ENCODE measurements at regions not wholly inside any gene's neighbourhood (a gene's known extent, or its start where the extent isn't known, plus 50 kb on each side); places are given as distances from the start of the nearest gene placed in this dataset.

DNA sequence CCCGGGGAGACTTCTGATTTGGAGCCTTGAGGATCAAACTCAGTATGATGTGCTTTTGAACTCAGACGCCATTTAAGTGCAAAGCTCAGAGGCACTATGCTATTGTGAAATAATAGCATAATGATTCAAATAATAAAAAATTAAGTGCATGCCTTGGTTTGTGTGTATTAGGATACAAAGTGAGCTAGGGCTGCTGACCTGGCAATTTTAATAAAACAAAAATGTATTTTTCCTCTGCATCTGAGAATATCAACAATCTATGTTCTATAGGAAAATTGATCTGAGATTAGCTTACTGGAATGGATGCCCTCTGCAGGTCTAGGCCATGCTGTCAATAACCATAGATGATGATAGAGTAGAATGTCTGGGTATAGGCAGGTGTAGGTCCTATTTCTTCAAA is 278.8 kb downstream of the DCDC2C start:
- Histone ChIP-seq H3K27me3 (ENCODE audit: control insufficient read depth, insufficient read depth, low read length) (no peaks in the 10 kb centered on the region), H3K36me3 (ENCODE audit: control insufficient read depth, insufficient read depth, low read length) (no peaks in the 10 kb centered on the region), H3K4me3 (ENCODE audit: low read depth, low read length) (no peak overlapping the region)
- DNase-seq (ENCODE audit: low read depth): no peak
- no peak for TF ChIP-seq CTCF (IDR thresholded peaks at IDR 0.05; ENCODE audit: insufficient read depth, low read length, poor library complexity, severe bottlenecking)

- no peaks in the 10 kb centered on the region for H3K36me3 ChIP-seq (ENCODE audit: control insufficient read depth, insufficient read depth, low read length)
- H3K27me3 ChIP-seq (ENCODE audit: control insufficient read depth, insufficient read depth, low read length): no peaks in the 10 kb centered on the region
- no peak for TF ChIP-seq CTCF (IDR thresholded peaks at IDR 0.05; ENCODE audit: insufficient read depth, low read length, poor library complexity, severe bottlenecking)
- DNase-seq (ENCODE audit: low read depth): no peak
- H3K4me3 ChIP-seq (ENCODE audit: low read depth, low read length): no peak overlapping the region
Measured at GRCh38 chr2:3986063-3986462, 282.7 kb downstream of the DCDC2C start.

DNA sequence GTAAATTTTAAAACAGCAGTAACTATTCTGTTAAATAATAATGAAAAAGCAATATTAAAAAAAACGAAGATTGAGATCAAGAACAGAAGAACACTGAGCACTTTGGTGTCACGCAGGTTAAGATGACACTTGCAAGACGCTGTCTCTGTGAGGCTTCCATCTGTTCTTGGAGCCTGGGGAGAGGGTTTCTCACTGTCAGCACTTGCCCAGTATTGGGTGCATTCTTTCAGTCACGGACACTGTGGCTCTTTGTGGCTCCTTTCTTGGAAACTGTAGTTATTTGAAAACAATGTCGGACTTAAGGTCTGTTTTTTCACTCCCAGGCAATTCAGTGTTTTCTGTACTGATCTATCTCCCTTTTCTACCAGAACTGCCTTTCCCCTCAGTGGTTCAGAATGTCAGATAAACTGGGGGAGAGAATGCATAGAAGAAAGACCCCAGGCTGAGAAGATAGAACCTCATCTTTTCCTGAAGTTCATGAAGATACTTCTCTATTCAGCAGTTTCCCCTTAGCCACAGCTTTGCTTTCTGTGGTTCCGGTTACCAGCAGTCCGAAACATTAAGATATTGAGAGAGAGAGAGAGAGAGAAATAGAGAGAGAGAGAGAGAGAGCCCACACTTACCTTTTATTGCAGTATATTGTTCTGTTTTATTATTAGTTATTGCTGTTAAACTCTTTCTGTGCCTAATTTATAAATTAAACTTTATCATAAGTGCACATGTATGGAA is 283.3 kb downstream of the DCDC2C start:
- no peak for TF ChIP-seq CTCF (IDR thresholded peaks at IDR 0.05; ENCODE audit: insufficient read depth, low read length, poor library complexity, severe bottlenecking)
- H3K36me3 ChIP-seq (ENCODE audit: control insufficient read depth, insufficient read depth, low read length): no peaks in the 10 kb centered on the region
- no peak for DNase-seq (ENCODE audit: low read depth)

DNA sequence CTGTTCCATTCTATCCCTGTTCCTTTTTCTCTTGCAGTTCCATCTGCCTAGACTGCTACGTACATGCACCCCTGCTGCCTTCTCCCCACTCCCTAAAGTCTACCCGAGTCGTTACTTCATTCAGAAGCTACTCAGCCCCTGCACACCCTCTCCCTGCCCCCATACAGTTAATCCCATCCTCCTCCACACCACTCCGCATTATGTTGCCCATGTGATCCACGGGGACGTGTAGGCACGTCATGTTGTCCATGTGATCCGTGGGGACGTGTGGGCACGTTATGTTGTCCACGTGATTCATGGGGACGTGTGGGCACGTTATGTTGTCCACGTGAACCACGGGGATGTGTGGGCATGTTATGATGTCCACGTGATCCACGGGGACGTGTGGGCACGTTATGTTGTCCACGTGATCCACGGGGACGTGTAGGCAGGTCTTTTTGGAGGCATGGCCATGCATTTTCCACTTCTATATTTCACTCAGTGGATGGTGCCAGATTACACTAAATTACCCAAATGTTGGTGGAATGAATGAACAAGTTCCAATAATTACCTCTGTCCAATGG is 299.5 kb downstream of the DCDC2C start:
- Histone ChIP-seq H3K27me3 (ENCODE audit: control insufficient read depth, insufficient read depth, low read length) (no peaks in the 10 kb centered on the region), H3K36me3 (ENCODE audit: control insufficient read depth, insufficient read depth, low read length) (no peaks in the 10 kb centered on the region), H3K4me3 (ENCODE audit: low read depth, low read length) (no peak overlapping the region)
- no peak for TF ChIP-seq CTCF (IDR thresholded peaks at IDR 0.05; ENCODE audit: insufficient read depth, low read length, poor library complexity, severe bottlenecking)
- DNase-seq (ENCODE audit: low read depth): no peak

More for the DNA sequence above, 283.3 kb downstream of the DCDC2C start:
- no peak overlapping the region for H3K4me3 ChIP-seq (ENCODE audit: low read depth, low read length)
- H3K27me3 ChIP-seq (ENCODE audit: control insufficient read depth, insufficient read depth, low read length): no peaks in the 10 kb centered on the region

GRCh38 chr2:4012197-4012596 is 308.8 kb downstream of the DCDC2C start:
- Histone ChIP-seq H3K27me3 (ENCODE audit: control insufficient read depth, insufficient read depth, low read length) (no peaks in the 10 kb centered on the region), H3K4me3 (ENCODE audit: low read depth, low read length) (no peak overlapping the region), H3K36me3 (ENCODE audit: control insufficient read depth, insufficient read depth, low read length) (no peaks in the 10 kb centered on the region)
- no peak for DNase-seq (ENCODE audit: low read depth)
- TF ChIP-seq CTCF (IDR thresholded peaks at IDR 0.05; ENCODE audit: insufficient read depth, low read length, poor library complexity, severe bottlenecking): no peak

DNA sequence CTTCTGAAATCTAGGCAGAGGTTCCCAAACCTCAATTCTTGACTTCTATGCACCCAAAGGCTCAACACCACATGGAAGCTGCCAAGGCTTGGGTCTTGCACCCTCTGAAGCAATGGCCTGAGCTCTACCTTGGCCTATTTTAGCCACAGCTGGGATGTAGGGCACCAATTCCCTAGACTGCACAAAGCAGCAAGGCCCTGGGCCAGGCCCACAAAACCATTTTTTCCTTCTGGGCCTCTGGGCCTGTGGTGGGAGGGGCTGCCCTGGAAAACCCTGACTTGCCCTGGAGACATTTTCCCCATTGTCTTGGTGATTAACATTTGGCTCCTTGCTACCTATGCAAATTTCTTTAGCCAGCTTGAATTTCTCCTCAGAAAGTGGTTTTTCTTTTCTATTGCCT is 315.2 kb downstream of the DCDC2C start:
- no peak for DNase-seq (ENCODE audit: low read depth)
- Histone ChIP-seq H3K27me3 (ENCODE audit: control insufficient read depth, insufficient read depth, low read length) (no peaks in the 10 kb centered on the region), H3K4me3 (ENCODE audit: low read depth, low read length) (no peak overlapping the region), H3K36me3 (ENCODE audit: control insufficient read depth, insufficient read depth, low read length) (no peaks in the 10 kb centered on the region)
- TF ChIP-seq CTCF (IDR thresholded peaks at IDR 0.05; ENCODE audit: insufficient read depth, low read length, poor library complexity, severe bottlenecking): no peak
